ENCODE measurements at regions not wholly inside any gene's neighbourhood (a gene's known extent, or its start where the extent isn't known, plus 50 kb on each side); places are given as distances from the start of the nearest gene placed in this dataset.

DNA sequence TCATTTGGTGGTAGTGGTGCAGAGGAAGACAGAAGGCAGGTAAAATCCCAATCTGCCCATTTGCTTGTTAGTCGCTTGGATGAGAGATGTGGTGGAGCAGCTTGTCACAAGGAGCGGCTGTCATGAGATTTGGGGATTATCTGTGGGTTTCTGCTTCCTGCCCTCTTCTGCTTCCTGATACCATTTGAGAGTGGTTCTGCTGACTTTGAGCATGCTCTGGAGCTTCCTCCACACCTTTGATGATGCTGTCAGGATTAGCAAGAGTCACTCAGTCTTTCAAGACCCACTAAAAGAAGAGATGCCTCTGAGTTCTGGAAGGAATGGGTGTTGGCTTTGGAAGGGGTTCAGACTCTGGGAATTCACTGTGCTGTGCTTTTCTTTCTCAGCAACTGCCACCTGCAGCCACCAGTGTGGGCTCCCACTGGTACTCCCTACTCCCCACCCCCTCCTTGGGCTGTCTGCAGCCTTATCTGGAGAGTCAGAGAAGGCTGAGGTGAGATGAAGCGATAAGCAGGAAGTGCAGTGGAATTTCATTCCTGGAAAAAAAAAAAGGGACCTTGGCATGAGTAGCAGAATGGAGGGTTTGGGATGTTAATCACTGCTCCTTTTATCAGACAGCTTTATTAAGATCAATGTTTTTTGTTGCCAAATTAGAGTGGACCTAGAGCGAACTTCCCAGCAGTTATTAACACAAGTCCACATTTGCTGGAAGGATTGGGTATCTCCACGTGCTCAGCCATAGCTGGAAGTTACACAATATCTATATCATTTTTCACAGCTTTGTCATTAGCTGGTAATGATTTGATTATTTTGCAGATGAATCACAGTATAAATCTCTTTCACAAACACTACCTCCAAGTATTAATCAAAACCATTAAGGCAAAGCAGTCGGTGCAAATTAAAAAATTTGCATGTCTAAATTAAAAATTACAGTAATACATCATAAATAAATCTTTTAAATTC is 233.0 kb upstream of the SATB1 start:
- Histone ChIP-seq H3K9ac (ENCODE audit: low read depth, low read length) (no peak overlapping the region), H3K4me3 (ENCODE audit: low read depth in 1 of 2, low read length in 2 of 2) (no peak overlapping the region; a peak in 1 of 4 replicates), H4K20me1 (ENCODE audit: insufficient read depth, low read length) (no peaks in the 10 kb centered on the region), H3K36me3 (ENCODE audit: insufficient read depth, low read length) (no peaks in the 10 kb centered on the region), H3K9me3 (ENCODE audit: insufficient read depth, low read length, severe bottlenecking) (no peaks in the 10 kb centered on the region), H3K27me3 (ENCODE audit: insufficient read depth, low read length, poor library complexity) (no peaks in the 10 kb centered on the region), H2AFZ (ENCODE audit: low read depth, low read length) (0 out of 2 replicates have a peak overlapping the region, but pooled peaks have one; percentile 50), H3K4me2 (ENCODE audit: insufficient read depth, low read length) (peak overlapping the region; percentile 39), H3K4me1 (ENCODE audit: insufficient read depth, low read length) (peaks cover 27% of the 10 kb centered on the region), H3K27ac (ENCODE audit: low read length) (peak overlapping the region; percentile 44), H3K79me2 (ENCODE audit: insufficient read depth, low read length) (no peaks in the 10 kb centered on the region)
- DNase-seq = peak; percentile 68
- TF ChIP-seq, protein P1, sequence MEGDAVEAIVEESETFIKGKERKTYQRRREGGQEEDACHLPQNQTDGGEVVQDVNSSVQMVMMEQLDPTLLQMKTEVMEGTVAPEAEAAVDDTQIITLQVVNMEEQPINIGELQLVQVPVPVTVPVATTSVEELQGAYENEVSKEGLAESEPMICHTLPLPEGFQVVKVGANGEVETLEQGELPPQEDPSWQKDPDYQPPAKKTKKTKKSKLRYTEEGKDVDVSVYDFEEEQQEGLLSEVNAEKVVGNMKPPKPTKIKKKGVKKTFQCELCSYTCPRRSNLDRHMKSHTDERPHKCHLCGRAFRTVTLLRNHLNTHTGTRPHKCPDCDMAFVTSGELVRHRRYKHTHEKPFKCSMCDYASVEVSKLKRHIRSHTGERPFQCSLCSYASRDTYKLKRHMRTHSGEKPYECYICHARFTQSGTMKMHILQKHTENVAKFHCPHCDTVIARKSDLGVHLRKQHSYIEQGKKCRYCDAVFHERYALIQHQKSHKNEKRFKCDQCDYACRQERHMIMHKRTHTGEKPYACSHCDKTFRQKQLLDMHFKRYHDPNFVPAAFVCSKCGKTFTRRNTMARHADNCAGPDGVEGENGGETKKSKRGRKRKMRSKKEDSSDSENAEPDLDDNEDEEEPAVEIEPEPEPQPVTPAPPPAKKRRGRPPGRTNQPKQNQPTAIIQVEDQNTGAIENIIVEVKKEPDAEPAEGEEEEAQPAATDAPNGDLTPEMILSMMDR (IDR thresholded peaks at IDR 0.05; ENCODE audit: borderline replicate concordance, extremely low read depth, low read length, poor library complexity, severe bottlenecking) = no peak
- TF ChIP-seq EZH2 (IDR thresholded peaks at IDR 0.05; ENCODE audit: borderline replicate concordance, low read depth, low read length, severe bottlenecking) = no peak
- peak; percentile 91 for ATAC-seq (ENCODE audit: insufficient read depth, low read depth)

DNA sequence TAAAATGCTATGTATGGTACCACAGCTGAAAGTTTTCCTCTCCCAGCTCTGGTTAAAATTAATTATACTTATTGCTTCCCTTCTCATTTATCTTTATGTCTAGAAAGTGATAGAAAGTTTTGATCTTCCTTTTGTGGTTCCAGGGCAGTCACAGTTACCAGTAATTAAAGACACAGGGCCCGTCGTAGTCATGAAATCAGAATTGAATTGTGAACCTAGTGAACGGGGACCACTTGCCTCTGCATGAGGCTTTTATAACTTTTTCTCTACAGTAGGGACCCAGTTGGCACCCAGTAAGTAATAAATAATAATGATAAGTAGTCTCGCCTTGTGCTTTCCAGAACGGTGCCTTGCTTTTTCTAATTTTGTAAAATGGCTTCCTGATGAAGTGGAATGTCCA is 231.7 kb upstream of the SATB1 start:
- H3K27me3 ChIP-seq (ENCODE audit: insufficient read depth, low read length, poor library complexity) = no peaks in the 10 kb centered on the region
- H3K9me3 ChIP-seq (ENCODE audit: insufficient read depth, low read length, severe bottlenecking) = no peaks in the 10 kb centered on the region
- DNase-seq = no peak
- H3K4me1 ChIP-seq (ENCODE audit: insufficient read depth, low read length) = peaks cover 27% of the 10 kb centered on the region
- no peak overlapping the region for H3K4me3 ChIP-seq (ENCODE audit: low read depth in 1 of 2, low read length in 2 of 2)
- H2AFZ ChIP-seq (ENCODE audit: low read depth, low read length) = no peak overlapping the region
- no peak overlapping the region for H3K9ac ChIP-seq (ENCODE audit: low read depth, low read length)
- H4K20me1 ChIP-seq (ENCODE audit: insufficient read depth, low read length) = no peaks in the 10 kb centered on the region
- H3K79me2 ChIP-seq (ENCODE audit: insufficient read depth, low read length) = no peaks in the 10 kb centered on the region
- TF ChIP-seq, protein P1 (IDR thresholded peaks at IDR 0.05; ENCODE audit: borderline replicate concordance, extremely low read depth, low read length, poor library complexity, severe bottlenecking) = no peak
- no peak for TF ChIP-seq EZH2 (IDR thresholded peaks at IDR 0.05; ENCODE audit: borderline replicate concordance, low read depth, low read length, severe bottlenecking)
- no peak for ATAC-seq (ENCODE audit: insufficient read depth, low read depth)
- no peaks in the 10 kb centered on the region for H3K36me3 ChIP-seq (ENCODE audit: insufficient read depth, low read length)
- H3K27ac ChIP-seq (ENCODE audit: low read length) = no peak overlapping the region
- H3K4me2 ChIP-seq (ENCODE audit: insufficient read depth, low read length) = no peak overlapping the region

DNA sequence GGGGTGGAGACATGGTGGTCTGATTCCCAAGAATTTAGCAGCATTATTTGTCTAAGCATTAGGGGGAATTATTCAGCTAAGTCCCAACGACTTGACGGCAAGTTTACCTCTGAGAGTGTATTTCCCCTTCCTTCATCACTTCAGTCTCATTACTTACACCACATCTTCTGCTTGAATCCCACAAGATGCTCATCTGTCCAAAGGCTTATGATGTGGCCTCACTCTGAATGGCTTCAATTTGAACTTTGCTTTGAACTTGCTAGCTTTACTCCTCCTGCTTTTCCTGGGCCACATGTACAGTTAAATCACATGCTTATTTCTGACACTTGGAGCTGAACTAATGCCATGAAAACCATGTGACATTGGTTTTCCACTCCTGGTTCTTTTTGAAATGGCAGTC is 231.3 kb upstream of the SATB1 start:
- no peak overlapping the region for H3K4me2 ChIP-seq (ENCODE audit: insufficient read depth, low read length)
- H3K36me3 ChIP-seq (ENCODE audit: insufficient read depth, low read length) = no peaks in the 10 kb centered on the region
- H3K79me2 ChIP-seq (ENCODE audit: insufficient read depth, low read length) = no peaks in the 10 kb centered on the region
- peak; percentile 63 for ATAC-seq (ENCODE audit: insufficient read depth, low read depth)
- TF ChIP-seq, protein P1 (IDR thresholded peaks at IDR 0.05; ENCODE audit: borderline replicate concordance, extremely low read depth, low read length, poor library complexity, severe bottlenecking) = no peak
- TF ChIP-seq EZH2 (IDR thresholded peaks at IDR 0.05; ENCODE audit: borderline replicate concordance, low read depth, low read length, severe bottlenecking) = no peak
- no peaks in the 10 kb centered on the region for H3K9me3 ChIP-seq (ENCODE audit: insufficient read depth, low read length, severe bottlenecking)
- no peak overlapping the region for H2AFZ ChIP-seq (ENCODE audit: low read depth, low read length)
- H3K27ac ChIP-seq (ENCODE audit: low read length) = 0 out of 2 replicates have a peak overlapping the region, but pooled peaks have one; percentile 19
- H3K9ac ChIP-seq (ENCODE audit: low read depth, low read length) = no peak overlapping the region
- H3K4me3 ChIP-seq (ENCODE audit: low read depth in 1 of 2, low read length in 2 of 2) = no peak overlapping the region
- DNase-seq = peak; percentile 24
- H3K4me1 ChIP-seq (ENCODE audit: insufficient read depth, low read length) = peaks cover 27% of the 10 kb centered on the region
- no peaks in the 10 kb centered on the region for H4K20me1 ChIP-seq (ENCODE audit: insufficient read depth, low read length)
- no peaks in the 10 kb centered on the region for H3K27me3 ChIP-seq (ENCODE audit: insufficient read depth, low read length, poor library complexity)

Measured in DND-41 (cell line).